H9 (cell line): ENCODE measurements at regions not wholly inside any gene's neighbourhood (a gene's known extent, or its start where the extent isn't known, plus 50 kb on each side); places are given as distances from the start of the nearest gene placed in this dataset.

Experiments
- DNase-seq: peaks from one replicate; pipeline ENCODE4 v3.0.0-alpha.2; 2017
- H2AFZ ChIP-seq: one replicate; pipeline ENCODE4 v1.6.1; 2013; ENCODE audit warnings: mild to moderate bottlenecking, low read length, control low read depth, moderate library complexity
- H2AK5ac ChIP-seq: 2 replicates; pipeline ENCODE4 v1.6.1; 2013; ENCODE audit warnings: low read length, control low read depth, mixed read lengths; ENCODE audit not compliant: insufficient read length
- H2BK120ac ChIP-seq: one replicate; pipeline ENCODE4 v1.6.1; 2013; ENCODE audit warnings: low read depth, mild to moderate bottlenecking, low read length, control low read depth, inconsistent platforms; ENCODE audit not compliant: poor library complexity, severe bottlenecking
- H2BK12ac ChIP-seq: 2 replicates; pipeline ENCODE4 v1.6.1; 2013; ENCODE audit warnings: low read length, control low read depth, mixed read lengths, low read depth; ENCODE audit not compliant: insufficient read length
- H2BK15ac ChIP-seq: 2 replicates; pipeline ENCODE4 v1.6.1; 2013; ENCODE audit warnings: low read depth, low read length, control low read depth
- H2BK20ac ChIP-seq: one replicate; pipeline ENCODE4 v1.6.1; 2013; ENCODE audit warnings: low read depth, mild to moderate bottlenecking, low read length, control low read depth, inconsistent platforms; ENCODE audit not compliant: poor library complexity, severe bottlenecking
- H2BK5ac ChIP-seq: 2 replicates; pipeline ENCODE4 v1.6.1; 2013; ENCODE audit warnings: low read length, control low read depth, mixed read lengths; ENCODE audit not compliant: insufficient read length
- H3K14ac ChIP-seq: 2 replicates; pipeline ENCODE4 v1.6.1; 2013; ENCODE audit warnings: low read length, control low read depth; ENCODE audit not compliant: insufficient read depth
- H3K18ac ChIP-seq: 2 replicates; pipeline ENCODE4 v1.6.1; 2013; ENCODE audit warnings: low read depth, mild to moderate bottlenecking, mixed read lengths, low read length, control low read depth; ENCODE audit not compliant: insufficient read length
- H3K23ac ChIP-seq: 2 replicates; pipeline ENCODE4 v1.6.1; 2013; ENCODE audit warnings: low read length, control low read depth, mixed read lengths, low read depth; ENCODE audit not compliant: insufficient read length
- H3K23me2 ChIP-seq: 2 replicates; pipeline ENCODE4 v1.6.1; 2013; ENCODE audit warnings: low read depth, mild to moderate bottlenecking, mixed read lengths, low read length, control low read depth; ENCODE audit not compliant: insufficient read length, poor library complexity, severe bottlenecking
- H3K27ac ChIP-seq: 2 replicates; pipeline ENCODE4 v1.5.1; 2013; ENCODE audit warnings: low read length, control low read depth, mixed read lengths, low read depth; ENCODE audit not compliant: insufficient read length
- H3K27me3 ChIP-seq: 2 replicates; pipeline ENCODE4 v1.6.1; 2013; ENCODE audit warnings: low read length, control low read depth, inconsistent platforms; ENCODE audit not compliant: insufficient read depth
- H3K4ac ChIP-seq: 2 replicates; pipeline ENCODE4 v1.6.1; 2013; ENCODE audit warnings: low read depth, mild to moderate bottlenecking, control low read depth, inconsistent platforms, low read length, moderate library complexity
- H3K4me1 ChIP-seq: 2 replicates; pipeline ENCODE4 v1.6.1; 2013; ENCODE audit warnings: low read length, control low read depth, inconsistent platforms; ENCODE audit not compliant: insufficient read depth
- H3K4me2 ChIP-seq: 2 replicates; pipeline ENCODE4 v1.6.1; 2013; ENCODE audit warnings: low read length, control low read depth, mixed read lengths; ENCODE audit not compliant: insufficient read length, insufficient read depth
- H3K56ac ChIP-seq: 2 replicates; pipeline ENCODE4 v1.6.1; 2013; ENCODE audit warnings: low read depth, mild to moderate bottlenecking, mixed read lengths, low read length, control low read depth; ENCODE audit not compliant: insufficient read length
- H3K79me1 ChIP-seq: 2 replicates; pipeline ENCODE4 v1.6.1; 2013; ENCODE audit warnings: low read depth, mild to moderate bottlenecking, moderate library complexity, low read length, control low read depth, inconsistent platforms; ENCODE audit not compliant: insufficient read depth, poor library complexity, severe bottlenecking
- H3K79me2 ChIP-seq: 2 replicates; pipeline ENCODE4 v1.6.1; 2013; ENCODE audit warnings: low read length, control low read depth, inconsistent platforms; ENCODE audit not compliant: insufficient read depth
- H3K9ac ChIP-seq: 2 replicates; pipeline ENCODE4 v1.6.1; 2013; ENCODE audit warnings: low read length, control low read depth, mixed read lengths; ENCODE audit not compliant: insufficient read length; ENCODE audit errors: extremely low read depth
- H3K9me3 ChIP-seq: one replicate; pipeline ENCODE4 v1.6.1; 2013; ENCODE audit warnings: low read depth, low read length, inconsistent platforms; ENCODE audit not compliant: control insufficient read depth
- H3T11ph ChIP-seq: one replicate; pipeline ENCODE4 v1.6.1; 2013; ENCODE audit warnings: mild to moderate bottlenecking, low read length, control low read depth, inconsistent platforms
- H4K20me1 ChIP-seq: one replicate; pipeline ENCODE4 v1.6.1; 2013; ENCODE audit not compliant: control insufficient read depth, insufficient read length, insufficient read depth
- H4K5ac ChIP-seq: 2 replicates; pipeline ENCODE4 v1.6.1; 2013; ENCODE audit warnings: low read depth, mild to moderate bottlenecking, mixed read lengths, low read length, control low read depth; ENCODE audit not compliant: insufficient read length
- H4K8ac ChIP-seq: replicated peaks from 2 replicates; pipeline ENCODE4 v1.6.1; 2013; ENCODE audit warnings: low read length, control low read depth, mixed read lengths, low read depth; ENCODE audit not compliant: insufficient read length
- H4K91ac ChIP-seq: 2 replicates; pipeline ENCODE4 v1.6.1; 2013; ENCODE audit warnings: low read depth, mild to moderate bottlenecking, moderate library complexity, mixed read lengths, low read length, control low read depth; ENCODE audit not compliant: insufficient read length
- H3K27ac Mint-ChIP-seq, 3 experiments: 2 replicates in 2 of 3; 3 replicates in 1 of 3; pipeline ENCODE4 v1.8.0; 2020 to 2021; ENCODE audit warnings: mixed read lengths in 3 of 3, mild to moderate bottlenecking in 1 of 3, moderate library complexity in 1 of 3
- H3K27me3 Mint-ChIP-seq: 2 replicates; pipeline ENCODE4 v1.8.0; 2021; ENCODE audit warnings: low read depth, mild to moderate bottlenecking, moderate library complexity, mixed read lengths
- H3K36me3 Mint-ChIP-seq, 3 experiments: 2 replicates in 2 of 3; 3 replicates in 1 of 3; pipeline ENCODE4 v1.8.0; 2020 to 2021; ENCODE audit warnings: low read depth in 3 of 3, mixed read lengths in 3 of 3; ENCODE audit not compliant: insufficient read depth in 1 of 3
- H3K4me1 Mint-ChIP-seq, 2 experiments: 2 replicates each; pipeline ENCODE4 v1.8.0; 2020; ENCODE audit warnings: mixed read lengths in 2 of 2
- H3K4me3 Mint-ChIP-seq, 2 experiments: 2 replicates in 1 of 2; 3 replicates in 1 of 2; pipeline ENCODE4 v1.8.0; 2020 to 2021; ENCODE audit warnings: mild to moderate bottlenecking in 2 of 2, mixed read lengths in 2 of 2, moderate library complexity in 1 of 2
- H3K9me3 Mint-ChIP-seq, 2 experiments: 2 replicates in 1 of 2; 3 replicates in 1 of 2; pipeline ENCODE4 v1.8.0; 2020; ENCODE audit warnings: mild to moderate bottlenecking in 2 of 2, mixed read lengths in 2 of 2, moderate library complexity in 1 of 2
- WGBS: extraction: QIAGEN DNeasy Blood & Tissue Kit; methylation state at CpG from one replicate; pipeline ENCODE4 v1.1.7; 2013; ENCODE audit warnings: missing lambda C conversion rate, low lambda C conversion rate, mixed read lengths; ENCODE audit not compliant: insufficient read length; ENCODE audit errors: extremely low coverage; 5-methylcytosine and 5-hydroxymethylcytosine counted together
- TF ChIP-seq, protein P1 (sequence below): fragments of 200-600 bp; sonication (generic); conservative IDR thresholded peaks from 3 replicates; pipeline ENCODE4 v1.8.0; 2021; ENCODE audit warnings: antibody characterized with exemption, mild to moderate bottlenecking

DNA sequence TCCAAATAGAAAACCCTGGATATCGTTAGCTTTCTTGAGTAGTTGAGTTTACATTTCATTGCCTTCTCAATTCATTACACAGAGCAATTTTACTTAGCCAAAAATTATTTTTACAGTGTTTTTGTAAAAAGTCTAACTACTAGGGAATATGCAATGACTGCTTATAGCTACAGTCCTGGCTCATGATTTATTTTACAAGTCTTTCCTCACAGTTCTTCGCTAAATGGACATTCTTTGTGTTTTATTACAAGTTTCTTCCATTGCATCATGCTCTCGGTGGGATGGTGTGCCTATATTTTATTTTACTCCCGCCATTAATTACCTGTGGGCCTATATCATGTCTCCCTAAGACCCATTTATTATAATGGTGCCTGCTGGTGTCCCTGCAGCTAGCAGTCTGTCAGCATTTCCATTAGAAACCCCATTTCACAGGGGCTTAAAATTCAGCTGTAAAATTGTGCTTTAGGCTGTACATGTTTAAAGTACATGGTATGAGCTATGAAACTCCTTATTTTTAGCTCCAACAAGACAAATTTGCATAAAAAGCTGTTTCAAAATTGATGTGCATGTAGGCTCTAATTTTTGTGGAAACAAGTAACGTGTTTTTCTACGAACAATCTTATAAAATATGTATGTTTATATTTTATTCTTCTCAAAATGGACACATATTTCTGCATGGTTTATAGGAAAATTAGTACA, 227.4 kb downstream of the SLC7A11 start:
- Histone ChIP-seq H3K23me2 (no peaks in the 10 kb centered on the region), H3K79me2 (no peaks in the 10 kb centered on the region), H3K4me2 (no peak overlapping the region), H3K27ac (no peak overlapping the region), H3K4me1 (no peaks in the 10 kb centered on the region), H2AFZ (no peak overlapping the region), H3K18ac (no peak overlapping the region), H3T11ph (no peak overlapping the region), H2BK12ac (no peak overlapping the region), H3K23ac (no peak overlapping the region), H4K5ac (no peak overlapping the region), H3K4ac (no peak overlapping the region), H2BK20ac (no peak overlapping the region), H4K91ac (no peak overlapping the region), H2BK15ac (no peak overlapping the region), H3K56ac (no peak overlapping the region), H3K9ac (no peak overlapping the region), H4K8ac (no peak overlapping the region), H3K9me3 (no peaks in the 10 kb centered on the region), H2AK5ac (no peak overlapping the region), H3K14ac (no peak overlapping the region), H4K20me1 (no peaks in the 10 kb centered on the region), H2BK5ac (no peak overlapping the region), H3K79me1 (no peaks in the 10 kb centered on the region), H3K27me3 (no peaks in the 10 kb centered on the region), H2BK120ac (no peak overlapping the region)
- Mint-ChIP-seq H3K4me1 (no peaks in the 10 kb centered on the region; a peak in 1 of 4 replicates), H3K36me3 (peaks cover 0 to 4% (median 0%) of the 10 kb centered on the region in 3 experiments; a peak in 1 of 7 replicates), H3K27ac (no peak overlapping the region), H3K9me3 (peaks cover 0 to 3% of the 10 kb centered on the region in 2 experiments; a peak in 3 of 5 replicates), H3K27me3 (no peaks in the 10 kb centered on the region), H3K4me3 (no peak overlapping the region)
- no CpG with 5 or more reads among the region's 6 CpGs for WGBS
- TF ChIP-seq, protein P1, sequence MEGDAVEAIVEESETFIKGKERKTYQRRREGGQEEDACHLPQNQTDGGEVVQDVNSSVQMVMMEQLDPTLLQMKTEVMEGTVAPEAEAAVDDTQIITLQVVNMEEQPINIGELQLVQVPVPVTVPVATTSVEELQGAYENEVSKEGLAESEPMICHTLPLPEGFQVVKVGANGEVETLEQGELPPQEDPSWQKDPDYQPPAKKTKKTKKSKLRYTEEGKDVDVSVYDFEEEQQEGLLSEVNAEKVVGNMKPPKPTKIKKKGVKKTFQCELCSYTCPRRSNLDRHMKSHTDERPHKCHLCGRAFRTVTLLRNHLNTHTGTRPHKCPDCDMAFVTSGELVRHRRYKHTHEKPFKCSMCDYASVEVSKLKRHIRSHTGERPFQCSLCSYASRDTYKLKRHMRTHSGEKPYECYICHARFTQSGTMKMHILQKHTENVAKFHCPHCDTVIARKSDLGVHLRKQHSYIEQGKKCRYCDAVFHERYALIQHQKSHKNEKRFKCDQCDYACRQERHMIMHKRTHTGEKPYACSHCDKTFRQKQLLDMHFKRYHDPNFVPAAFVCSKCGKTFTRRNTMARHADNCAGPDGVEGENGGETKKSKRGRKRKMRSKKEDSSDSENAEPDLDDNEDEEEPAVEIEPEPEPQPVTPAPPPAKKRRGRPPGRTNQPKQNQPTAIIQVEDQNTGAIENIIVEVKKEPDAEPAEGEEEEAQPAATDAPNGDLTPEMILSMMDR: no peak
- DNase-seq: no peak
